ENCODE measurements at regions not wholly inside any gene's neighbourhood (a gene's known extent, or its start where the extent isn't known, plus 50 kb on each side); places are given as distances from the start of the nearest gene placed in this dataset.

- no peak overlapping the region for H3K4me2 ChIP-seq (ENCODE audit: low read length)
- H4K20me1 ChIP-seq (ENCODE audit: insufficient read depth, low read length): no peaks in the 10 kb centered on the region
- H3K27me3 ChIP-seq (ENCODE audit: low read depth, low read length): peaks cover 41% of the 10 kb centered on the region
- no peaks in the 10 kb centered on the region for H3K4me1 ChIP-seq (ENCODE audit: low read length)
- H3K36me3 ChIP-seq (replicated peaks; ENCODE audit: low read depth, low read length): no peaks in the 10 kb centered on the region
- H3K27ac ChIP-seq (ENCODE audit: low read length): no peak overlapping the region
- H3K9me3 ChIP-seq (ENCODE audit: insufficient read depth, low read length): no peaks in the 10 kb centered on the region
- no peak overlapping the region for H2AFZ ChIP-seq (ENCODE audit: low read depth, low read length)
- H3K79me2 ChIP-seq (ENCODE audit: low read length): no peaks in the 10 kb centered on the region
- no peak overlapping the region for H3K4me3 ChIP-seq (ENCODE audit: low read length)
- H3K9ac ChIP-seq (ENCODE audit: low read length): no peak overlapping the region
- TF ChIP-seq CTCF (IDR thresholded peaks at IDR 0.05; ENCODE audit: low read depth, low read length) (no peak), EZH2phosphoT487 (IDR thresholded peaks at IDR 0.05; ENCODE audit: low read depth) (no peak)
These were observed 484.0 kb downstream of the ETS1 start for GRCh38 chr11:128103278-128103873.

DNA sequence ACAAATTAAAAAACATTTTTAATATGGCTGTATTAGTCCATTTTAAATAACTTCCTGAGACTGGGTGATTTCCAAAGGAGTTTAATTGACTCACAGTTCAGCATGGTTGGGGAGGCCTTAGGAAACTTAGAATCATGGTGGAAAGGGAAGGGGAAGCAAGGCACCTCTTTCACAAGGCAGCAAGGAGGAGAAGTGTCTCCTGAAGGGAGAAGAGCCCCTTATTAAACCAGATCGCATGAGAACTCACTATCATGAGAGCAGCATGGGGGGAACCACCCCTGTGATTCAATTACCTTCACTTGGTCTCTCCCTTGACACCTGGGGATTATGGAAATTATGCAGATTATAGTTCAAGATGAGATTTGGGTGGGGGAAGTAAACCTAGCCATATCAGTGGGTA, 488.6 kb downstream of the ETS1 start:
- H3K27ac ChIP-seq (ENCODE audit: low read length): no peak overlapping the region
- no peaks in the 10 kb centered on the region for H3K79me2 ChIP-seq (ENCODE audit: low read length)
- H3K9me3 ChIP-seq (ENCODE audit: insufficient read depth, low read length): no peaks in the 10 kb centered on the region
- no peaks in the 10 kb centered on the region for H3K36me3 ChIP-seq (replicated peaks; ENCODE audit: low read depth, low read length)
- TF ChIP-seq CTCF (IDR thresholded peaks at IDR 0.05; ENCODE audit: low read depth, low read length) (no peak), EZH2phosphoT487 (IDR thresholded peaks at IDR 0.05; ENCODE audit: low read depth) (no peak)
- peaks cover 32% of the 10 kb centered on the region; the same call in 1 of the 2 replicates for H3K27me3 ChIP-seq (ENCODE audit: low read depth, low read length)
- no peak overlapping the region for H3K4me2 ChIP-seq (ENCODE audit: low read length)
- no peak overlapping the region for H3K9ac ChIP-seq (ENCODE audit: low read length)
- H3K4me1 ChIP-seq (ENCODE audit: low read length): no peaks in the 10 kb centered on the region
- no peak overlapping the region for H3K4me3 ChIP-seq (ENCODE audit: low read length)
- H4K20me1 ChIP-seq (ENCODE audit: insufficient read depth, low read length): no peaks in the 10 kb centered on the region
- no peak overlapping the region for H2AFZ ChIP-seq (ENCODE audit: low read depth, low read length)

DNA sequence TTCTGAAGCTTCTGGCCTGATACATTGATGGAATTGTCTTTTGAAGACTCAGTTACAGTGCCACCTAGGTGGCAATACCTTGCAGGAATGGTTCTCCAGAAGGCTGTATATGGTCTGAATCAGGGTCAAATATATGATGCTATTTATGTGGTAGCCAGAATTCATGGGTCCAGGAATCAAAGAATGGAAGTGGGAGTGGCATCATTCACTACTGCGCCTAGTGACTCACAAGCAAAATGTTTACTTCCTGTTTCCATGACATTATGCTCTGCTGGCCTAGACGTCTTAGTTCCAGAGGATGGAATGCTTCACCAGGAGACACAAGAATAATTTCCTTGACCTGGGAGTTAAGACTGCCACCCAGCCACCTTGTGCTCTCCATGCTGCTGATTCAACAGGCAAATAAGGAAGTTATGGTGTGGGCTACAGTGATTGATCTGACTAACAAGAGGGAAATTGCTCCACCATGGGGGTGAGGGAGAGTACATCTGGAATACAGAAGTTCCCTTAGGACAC, 491.8 kb downstream of the ETS1 start:
- H3K9me3 ChIP-seq (ENCODE audit: insufficient read depth, low read length): no peaks in the 10 kb centered on the region
- no peaks in the 10 kb centered on the region for H4K20me1 ChIP-seq (ENCODE audit: insufficient read depth, low read length)
- peaks cover 14% of the 10 kb centered on the region; the same call in 1 of the 2 replicates for H3K27me3 ChIP-seq (ENCODE audit: low read depth, low read length)
- no peak for TF ChIP-seq EZH2phosphoT487 (IDR thresholded peaks at IDR 0.05; ENCODE audit: low read depth)
- TF ChIP-seq CTCF (IDR thresholded peaks at IDR 0.05; ENCODE audit: low read depth, low read length): peak; percentile 27
- no peaks in the 10 kb centered on the region for H3K36me3 ChIP-seq (replicated peaks; ENCODE audit: low read depth, low read length)
- no peak overlapping the region for H3K27ac ChIP-seq (ENCODE audit: low read length)
- no peaks in the 10 kb centered on the region for H3K79me2 ChIP-seq (ENCODE audit: low read length)
- H3K4me1 ChIP-seq (ENCODE audit: low read length): no peaks in the 10 kb centered on the region
- H3K9ac ChIP-seq (ENCODE audit: low read length): no peak overlapping the region
- H3K4me3 ChIP-seq (ENCODE audit: low read length): no peak overlapping the region
- H3K4me2 ChIP-seq (ENCODE audit: low read length): no peak overlapping the region
- no peak overlapping the region for H2AFZ ChIP-seq (ENCODE audit: low read depth, low read length)

DNA sequence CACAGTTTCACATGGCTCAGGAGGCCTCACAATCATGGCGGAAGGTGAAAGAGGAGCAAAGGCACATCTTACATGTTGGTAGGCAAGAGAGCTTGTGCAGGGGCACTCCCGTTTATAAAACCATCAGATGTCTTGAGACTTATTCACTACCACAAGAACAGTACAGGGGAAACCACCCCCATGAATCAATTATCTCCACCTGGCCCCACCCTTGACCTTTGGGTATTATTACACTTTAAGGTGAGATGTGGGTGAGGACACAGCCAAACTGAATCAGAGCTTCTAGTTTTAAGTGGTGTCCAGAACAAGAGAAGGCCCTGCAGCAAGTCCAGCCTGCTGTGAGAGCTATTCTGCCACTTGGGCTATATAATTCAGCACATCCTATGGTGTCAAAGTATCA, 493.7 kb downstream of the ETS1 start:
- no peaks in the 10 kb centered on the region for H3K36me3 ChIP-seq (replicated peaks; ENCODE audit: low read depth, low read length)
- TF ChIP-seq EZH2phosphoT487 (IDR thresholded peaks at IDR 0.05; ENCODE audit: low read depth): no peak
- no peak for TF ChIP-seq CTCF (IDR thresholded peaks at IDR 0.05; ENCODE audit: low read depth, low read length)
- no peaks in the 10 kb centered on the region for H3K9me3 ChIP-seq (ENCODE audit: insufficient read depth, low read length)
- H3K4me3 ChIP-seq (ENCODE audit: low read length): no peak overlapping the region
- no peaks in the 10 kb centered on the region for H3K79me2 ChIP-seq (ENCODE audit: low read length)
- no peak overlapping the region for H3K9ac ChIP-seq (ENCODE audit: low read length)
- no peak overlapping the region for H3K27ac ChIP-seq (ENCODE audit: low read length)
- no peak overlapping the region for H3K4me2 ChIP-seq (ENCODE audit: low read length)
- H4K20me1 ChIP-seq (ENCODE audit: insufficient read depth, low read length): no peaks in the 10 kb centered on the region
- no peaks in the 10 kb centered on the region for H3K4me1 ChIP-seq (ENCODE audit: low read length)
- H3K27me3 ChIP-seq (ENCODE audit: low read depth, low read length): no peaks in the 10 kb centered on the region
- H2AFZ ChIP-seq (ENCODE audit: low read depth, low read length): no peak overlapping the region

Data from OCI-LY3 (cell line).